ENCODE measurements at regions not wholly inside any gene's neighbourhood (a gene's known extent, or its start where the extent isn't known, plus 50 kb on each side); places are given as distances from the start of the nearest gene placed in this dataset.

DNA sequence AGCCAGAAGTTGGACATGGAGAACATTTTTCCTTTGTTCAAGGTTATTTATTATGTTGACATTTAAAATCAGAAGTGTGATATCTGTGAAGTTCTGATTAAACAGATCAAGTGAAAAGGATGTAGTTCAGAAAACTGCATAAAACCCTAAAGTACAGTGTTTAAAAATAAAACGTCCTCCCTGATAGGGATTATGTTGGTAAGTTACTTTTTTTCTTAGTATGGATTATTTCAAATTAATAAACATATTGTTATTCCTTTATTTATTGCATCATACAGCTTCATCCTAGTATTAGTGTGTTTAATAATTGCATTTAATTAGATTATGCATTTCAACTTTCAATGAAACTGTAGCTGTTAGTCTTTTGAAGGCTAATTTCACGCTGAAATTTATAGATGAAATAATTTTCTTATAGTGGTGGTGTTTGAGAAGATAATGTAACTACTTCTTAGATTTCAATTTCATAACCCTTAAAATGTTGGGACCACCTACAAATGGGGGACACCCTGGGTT is 157.9 kb upstream of the DMRT1 start:
- TF ChIP-seq, protein P1, sequence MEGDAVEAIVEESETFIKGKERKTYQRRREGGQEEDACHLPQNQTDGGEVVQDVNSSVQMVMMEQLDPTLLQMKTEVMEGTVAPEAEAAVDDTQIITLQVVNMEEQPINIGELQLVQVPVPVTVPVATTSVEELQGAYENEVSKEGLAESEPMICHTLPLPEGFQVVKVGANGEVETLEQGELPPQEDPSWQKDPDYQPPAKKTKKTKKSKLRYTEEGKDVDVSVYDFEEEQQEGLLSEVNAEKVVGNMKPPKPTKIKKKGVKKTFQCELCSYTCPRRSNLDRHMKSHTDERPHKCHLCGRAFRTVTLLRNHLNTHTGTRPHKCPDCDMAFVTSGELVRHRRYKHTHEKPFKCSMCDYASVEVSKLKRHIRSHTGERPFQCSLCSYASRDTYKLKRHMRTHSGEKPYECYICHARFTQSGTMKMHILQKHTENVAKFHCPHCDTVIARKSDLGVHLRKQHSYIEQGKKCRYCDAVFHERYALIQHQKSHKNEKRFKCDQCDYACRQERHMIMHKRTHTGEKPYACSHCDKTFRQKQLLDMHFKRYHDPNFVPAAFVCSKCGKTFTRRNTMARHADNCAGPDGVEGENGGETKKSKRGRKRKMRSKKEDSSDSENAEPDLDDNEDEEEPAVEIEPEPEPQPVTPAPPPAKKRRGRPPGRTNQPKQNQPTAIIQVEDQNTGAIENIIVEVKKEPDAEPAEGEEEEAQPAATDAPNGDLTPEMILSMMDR (IDR thresholded peaks at IDR 0.05), result no peak
- no peak for TF ChIP-seq ZFX (IDR thresholded peaks at IDR 0.05; ENCODE audit: borderline replicate concordance)

Data from 22Rv1 (cell line).